ENCODE measurements at regions not wholly inside any gene's neighbourhood (a gene's known extent, or its start where the extent isn't known, plus 50 kb on each side); places are given as distances from the start of the nearest gene placed in this dataset.
A peak's percentile ranks its signal among the peaks of the same experiment; 100 is the strongest.

GRCh38 chr14:53478174-53478573, 325.1 kb upstream of the DDHD1 start:
- Histone ChIP-seq H3K4me3 (ENCODE audit: low read depth, low read length) (no peak overlapping the region), H3K79me1 (ENCODE audit: low read length) (no peaks in the 10 kb centered on the region), H3K4me2 (ENCODE audit: low read length) (no peak overlapping the region), H4K8ac (ENCODE audit: low read depth, low read length) (no peak overlapping the region), H2BK120ac (ENCODE audit: insufficient read depth, low read length, poor library complexity) (no peak overlapping the region), H2BK12ac (ENCODE audit: low read length) (no peak overlapping the region), H3K4me1 (ENCODE audit: control insufficient read depth in 1 of 2, insufficient read depth in 2 of 2, low read length in 2 of 2) (no peaks in the 10 kb centered on the region), H3K27me3 (ENCODE audit: insufficient read depth, low read length) (no peaks in the 10 kb centered on the region), H3K14ac (ENCODE audit: low read length) (no peak overlapping the region), H3K79me2 (ENCODE audit: control insufficient read depth, insufficient read depth, low read length, poor library complexity) (no peaks in the 10 kb centered on the region), H3K9ac (ENCODE audit: low read length) (no peak overlapping the region), H3K23ac (ENCODE audit: low read length) (no peak overlapping the region), H3K4ac (ENCODE audit: low read depth, low read length) (no peak overlapping the region), H2AK5ac (ENCODE audit: low read length) (no peak overlapping the region), H3K9me3 (ENCODE audit: insufficient read depth, low read depth, low read length) (peaks cover 6% of the 10 kb centered on the region), H4K12ac (ENCODE audit: low read depth, low read length) (no peak overlapping the region), H2AFZ (ENCODE audit: insufficient read depth, low read length, poor library complexity) (no peak overlapping the region), H4K91ac (ENCODE audit: low read depth, low read length) (no peak overlapping the region), H2BK5ac (ENCODE audit: low read depth, low read length, poor library complexity) (no peak overlapping the region), H3K36me3 (ENCODE audit: control insufficient read depth in 1 of 2, insufficient read depth in 2 of 2, low read length in 2 of 2) (peaks cover 0 to 3% of the 10 kb centered on the region in 2 experiments), H3K18ac (ENCODE audit: low read length) (no peak overlapping the region), H3K27ac (ENCODE audit: low read depth, low read length) (no peak overlapping the region)
- DNase-seq: no peak
- no CpG with 5 or more reads among the region's 1 CpG for WGBS (ENCODE audit: extremely low coverage, insufficient coverage, insufficient read length)

- WGBS (ENCODE audit: extremely low coverage, insufficient coverage, insufficient read length): no CpG with 5 or more reads among the region's 1 CpG
- Histone ChIP-seq H3K23ac (ENCODE audit: low read length) (no peak overlapping the region), H2BK120ac (ENCODE audit: insufficient read depth, low read length, poor library complexity) (no peak overlapping the region), H3K4me2 (ENCODE audit: low read length) (no peak overlapping the region), H3K4me1 (ENCODE audit: control insufficient read depth in 1 of 2, insufficient read depth in 2 of 2, low read length in 2 of 2) (no peaks in the 10 kb centered on the region), H3K4me3 (ENCODE audit: low read depth, low read length) (no peak overlapping the region), H4K12ac (ENCODE audit: low read depth, low read length) (no peak overlapping the region), H2AFZ (ENCODE audit: insufficient read depth, low read length, poor library complexity) (no peak overlapping the region), H2BK5ac (ENCODE audit: low read depth, low read length, poor library complexity) (no peak overlapping the region), H3K9me3 (ENCODE audit: insufficient read depth, low read depth, low read length) (no peaks in the 10 kb centered on the region), H3K79me2 (ENCODE audit: control insufficient read depth, insufficient read depth, low read length, poor library complexity) (no peaks in the 10 kb centered on the region), H3K9ac (ENCODE audit: low read length) (no peak overlapping the region), H4K8ac (ENCODE audit: low read depth, low read length) (no peak overlapping the region), H2AK5ac (ENCODE audit: low read length) (no peak overlapping the region), H3K4ac (ENCODE audit: low read depth, low read length) (no peak overlapping the region), H3K27me3 (ENCODE audit: insufficient read depth, low read length) (no peaks in the 10 kb centered on the region), H3K36me3 (ENCODE audit: control insufficient read depth in 1 of 2, insufficient read depth in 2 of 2, low read length in 2 of 2) (no peaks in the 10 kb centered on the region), H3K14ac (ENCODE audit: low read length) (no peak overlapping the region), H3K79me1 (ENCODE audit: low read length) (no peaks in the 10 kb centered on the region), H2BK12ac (ENCODE audit: low read length) (no peak overlapping the region), H3K27ac (ENCODE audit: low read depth, low read length) (no peak overlapping the region), H4K91ac (ENCODE audit: low read depth, low read length) (no peak overlapping the region), H3K18ac (ENCODE audit: low read length) (no peak overlapping the region)
- DNase-seq: no peak
Measured at GRCh38 chr14:53473480-53473879, 320.4 kb upstream of the DDHD1 start.

- no peak overlapping the region for H3K4ac ChIP-seq (ENCODE audit: low read depth, low read length)
- no peak overlapping the region for H4K12ac ChIP-seq (ENCODE audit: low read depth, low read length)
- no peak overlapping the region for H2BK12ac ChIP-seq (ENCODE audit: low read length)
- no peak overlapping the region for H2BK120ac ChIP-seq (ENCODE audit: insufficient read depth, low read length, poor library complexity)
- H4K91ac ChIP-seq (ENCODE audit: low read depth, low read length): no peak overlapping the region
- H3K27me3 ChIP-seq (ENCODE audit: insufficient read depth, low read length): no peaks in the 10 kb centered on the region
- no peak for DNase-seq
- H3K4me2 ChIP-seq (ENCODE audit: low read length): no peak overlapping the region
- H2BK5ac ChIP-seq (ENCODE audit: low read depth, low read length, poor library complexity): no peak overlapping the region
- H2AK5ac ChIP-seq (ENCODE audit: low read length): no peak overlapping the region
- no peak overlapping the region for H3K18ac ChIP-seq (ENCODE audit: low read length)
- H3K23ac ChIP-seq (ENCODE audit: low read length): no peak overlapping the region
- no peak overlapping the region for H3K27ac ChIP-seq (ENCODE audit: low read depth, low read length)
- H3K79me1 ChIP-seq (ENCODE audit: low read length): no peaks in the 10 kb centered on the region
- H3K14ac ChIP-seq (ENCODE audit: low read length): no peak overlapping the region
- H3K9ac ChIP-seq (ENCODE audit: low read length): no peak overlapping the region
- no peaks in the 10 kb centered on the region for H3K79me2 ChIP-seq (ENCODE audit: control insufficient read depth, insufficient read depth, low read length, poor library complexity)
- H3K36me3 ChIP-seq (ENCODE audit: control insufficient read depth in 1 of 2, insufficient read depth in 2 of 2, low read length in 2 of 2): no peaks in the 10 kb centered on the region
- H3K4me3 ChIP-seq (ENCODE audit: low read depth, low read length): no peak overlapping the region
- no peak overlapping the region for H4K8ac ChIP-seq (ENCODE audit: low read depth, low read length)
- no peaks in the 10 kb centered on the region for H3K9me3 ChIP-seq (ENCODE audit: insufficient read depth, low read depth, low read length)
- H3K4me1 ChIP-seq (ENCODE audit: control insufficient read depth in 1 of 2, insufficient read depth in 2 of 2, low read length in 2 of 2): no peaks in the 10 kb centered on the region
- no peak overlapping the region for H2AFZ ChIP-seq (ENCODE audit: insufficient read depth, low read length, poor library complexity)
Measured at GRCh38 chr14:53472306-53472705, 319.2 kb upstream of the DDHD1 start.

GRCh38 chr14:53470351-53471043, 317.4 kb upstream of the DDHD1 start:
- no peak overlapping the region for H3K9ac ChIP-seq (ENCODE audit: low read length)
- H3K4ac ChIP-seq (ENCODE audit: low read depth, low read length): no peak overlapping the region
- H4K91ac ChIP-seq (ENCODE audit: low read depth, low read length): no peak overlapping the region
- no peaks in the 10 kb centered on the region for H3K79me1 ChIP-seq (ENCODE audit: low read length)
- no peak overlapping the region for H2AFZ ChIP-seq (ENCODE audit: insufficient read depth, low read length, poor library complexity)
- no peak overlapping the region for H2AK5ac ChIP-seq (ENCODE audit: low read length)
- H3K4me2 ChIP-seq (ENCODE audit: low read length): no peak overlapping the region
- no peak overlapping the region for H3K27ac ChIP-seq (ENCODE audit: low read depth, low read length)
- H3K4me3 ChIP-seq (ENCODE audit: low read depth, low read length): no peak overlapping the region
- H3K4me1 ChIP-seq (ENCODE audit: control insufficient read depth in 1 of 2, insufficient read depth in 2 of 2, low read length in 2 of 2): no peaks in the 10 kb centered on the region
- no peak overlapping the region for H4K8ac ChIP-seq (ENCODE audit: low read depth, low read length)
- DNase-seq: peak in 1 of 2 donors; percentile 3
- H2BK5ac ChIP-seq (ENCODE audit: low read depth, low read length, poor library complexity): no peak overlapping the region
- no peaks in the 10 kb centered on the region for H3K9me3 ChIP-seq (ENCODE audit: insufficient read depth, low read depth, low read length)
- no peak overlapping the region for H4K12ac ChIP-seq (ENCODE audit: low read depth, low read length)
- no peak overlapping the region for H3K23ac ChIP-seq (ENCODE audit: low read length)
- no peaks in the 10 kb centered on the region for H3K79me2 ChIP-seq (ENCODE audit: control insufficient read depth, insufficient read depth, low read length, poor library complexity)
- H3K14ac ChIP-seq (ENCODE audit: low read length): no peak overlapping the region
- H3K36me3 ChIP-seq (ENCODE audit: control insufficient read depth in 1 of 2, insufficient read depth in 2 of 2, low read length in 2 of 2): no peaks in the 10 kb centered on the region
- H2BK120ac ChIP-seq (ENCODE audit: insufficient read depth, low read length, poor library complexity): no peak overlapping the region
- no peaks in the 10 kb centered on the region for H3K27me3 ChIP-seq (ENCODE audit: insufficient read depth, low read length)
- no CpG with 5 or more reads among the region's 2 CpGs for WGBS (ENCODE audit: extremely low coverage, insufficient coverage, insufficient read length)
- no peak overlapping the region for H2BK12ac ChIP-seq (ENCODE audit: low read length)
- H3K18ac ChIP-seq (ENCODE audit: low read length): no peak overlapping the region
